Inflammatory macrophage treated with lipopolysaccharide for 4 hours (primary cell): ENCODE measurements at regions not wholly inside any gene's neighbourhood (a gene's known extent, or its start where the extent isn't known, plus 50 kb on each side); places are given as distances from the start of the nearest gene placed in this dataset.
"Not testable (repeated sequence)": the region's sequence is repeated elsewhere in the genome, so short reads cannot be mapped to it uniquely, and the experiment has no call there.

Source experiments
- DNase-seq: peaks from one replicate; pipeline ENCODE4 v3.0.0-alpha.2; 2020

GRCh38 chr2:204147040-204147439 lies 210.5 kb downstream of the ICOS start:
- DNase-seq, result not testable (repeated sequence)

- no peak for DNase-seq
Observed at GRCh38 chr2:204150721-204151120, 214.2 kb downstream of the ICOS start.

GRCh38 chr2:204152616-204153015 lies 216.1 kb downstream of the ICOS start:
- DNase-seq, result no peak

- no peak for DNase-seq
Observed at GRCh38 chr2:204154863-204155262, 218.3 kb downstream of the ICOS start.

GRCh38 chr2:204156456-204156855 lies 219.9 kb downstream of the ICOS start:
- peak; percentile 38 for DNase-seq

- no peak for DNase-seq
Observed at GRCh38 chr2:204157684-204158083, 221.1 kb downstream of the ICOS start.

- no peak for DNase-seq
Observed at GRCh38 chr2:204159526-204159925, 223.0 kb downstream of the ICOS start.

GRCh38 chr2:204160989-204161388 lies 224.4 kb downstream of the ICOS start:
- DNase-seq, result no peak

- DNase-seq, result no peak
Observed at GRCh38 chr2:204161886-204162285, 225.3 kb downstream of the ICOS start.

- DNase-seq, result no peak
Observed at GRCh38 chr2:204166961-204167360, 230.4 kb downstream of the ICOS start.

GRCh38 chr2:204167670-204168069 lies 231.1 kb downstream of the ICOS start:
- DNase-seq, result not testable (repeated sequence)

GRCh38 chr2:204170411-204170810 lies 233.8 kb downstream of the ICOS start:
- no peak for DNase-seq

GRCh38 chr2:204171432-204172144 lies 235.0 kb downstream of the ICOS start:
- DNase-seq, result no peak

GRCh38 chr2:204172145-204172600 lies 235.6 kb downstream of the ICOS start:
- no peak for DNase-seq

GRCh38 chr2:204174034-204174433 lies 237.5 kb downstream of the ICOS start:
- no peak for DNase-seq

- no peak for DNase-seq
Observed at GRCh38 chr2:204175552-204176271, 239.1 kb downstream of the ICOS start.

GRCh38 chr2:204176306-204176705 lies 239.7 kb downstream of the ICOS start:
- no peak for DNase-seq

GRCh38 chr2:204177251-204177976 lies 240.9 kb downstream of the ICOS start:
- DNase-seq, result no peak

- DNase-seq, result peak; percentile 31
Observed at GRCh38 chr2:204177977-204178522, 241.5 kb downstream of the ICOS start.

- peak; percentile 29 for DNase-seq
Observed at GRCh38 chr2:204180649-204181048, 244.1 kb downstream of the ICOS start.

- DNase-seq, result no peak
Observed at GRCh38 chr2:204183608-204184007, 247.0 kb downstream of the ICOS start.

GRCh38 chr2:204184226-204184625 lies 247.7 kb downstream of the ICOS start:
- DNase-seq, result no peak
